ENCODE measurements at regions not wholly inside any gene's neighbourhood (a gene's known extent, or its start where the extent isn't known, plus 50 kb on each side); places are given as distances from the start of the nearest gene placed in this dataset.

DNA sequence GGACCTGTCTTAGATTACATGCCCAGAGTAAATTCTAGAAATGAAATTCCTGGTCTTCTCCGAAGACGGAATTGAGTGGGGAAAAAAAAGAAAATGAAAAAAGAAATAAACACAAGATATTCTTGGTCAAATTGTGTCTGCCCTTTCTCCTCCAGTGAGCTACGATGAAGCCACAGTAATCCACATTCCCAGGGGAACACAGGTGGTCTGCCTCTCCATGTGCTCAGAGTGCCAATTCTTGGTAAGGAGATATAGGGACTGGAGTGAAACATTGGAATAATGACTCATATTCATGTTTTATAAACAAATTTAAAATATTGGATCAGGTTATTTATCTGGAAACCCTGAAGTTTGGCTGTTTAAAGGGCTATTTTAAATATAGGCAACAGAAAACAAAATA lies 54.2 kb upstream of the MGST2 start:
- no peak for DNase-seq

DNA sequence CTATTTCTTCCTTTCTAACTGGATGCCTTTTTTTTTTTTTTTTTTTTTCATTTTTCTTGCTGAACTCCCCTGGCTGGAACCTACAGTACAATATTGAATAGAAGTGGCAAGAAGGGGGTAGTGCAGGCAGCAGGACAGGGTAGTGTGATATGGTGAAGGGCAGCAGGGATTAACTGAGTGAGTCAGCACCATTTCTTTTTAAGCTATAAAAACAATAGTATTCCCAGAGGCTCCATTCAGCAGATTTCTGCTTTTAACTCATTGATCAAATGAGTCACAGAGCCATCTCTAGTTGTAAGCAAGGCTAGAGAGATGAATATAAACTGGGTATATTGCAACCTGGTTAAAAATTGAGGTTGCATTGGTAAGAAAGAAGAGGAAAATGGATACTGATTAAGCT lies 53.6 kb upstream of the SETD7 start:
- DNase-seq = no peak

DNA sequence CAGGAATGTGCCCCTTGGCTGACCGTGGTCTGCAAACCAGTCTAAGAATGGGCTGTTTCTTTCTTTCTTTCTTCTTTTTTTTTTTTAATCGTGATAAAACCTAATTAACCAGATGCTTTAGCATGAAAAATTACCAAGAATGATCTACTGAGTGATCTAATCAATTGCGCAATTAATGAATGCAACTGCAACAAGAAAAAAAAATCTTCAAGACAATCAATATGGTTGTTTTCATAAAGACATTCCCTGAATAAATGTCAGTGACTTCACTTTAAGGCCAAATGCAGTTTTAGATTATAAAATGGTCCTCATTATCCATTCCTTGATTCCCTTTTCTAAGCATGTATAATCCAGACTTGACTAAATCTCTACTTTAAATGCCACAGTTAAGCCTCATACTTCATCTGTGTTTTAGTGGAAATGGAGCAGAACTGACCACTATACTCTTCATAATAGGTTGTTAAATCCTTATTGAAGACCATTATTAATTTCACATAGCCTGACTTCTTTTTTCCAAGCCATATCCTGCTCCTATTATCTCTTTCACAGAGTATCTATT lies 51.6 kb upstream of the SETD7 start:
- DNase-seq = no peak

DNA sequence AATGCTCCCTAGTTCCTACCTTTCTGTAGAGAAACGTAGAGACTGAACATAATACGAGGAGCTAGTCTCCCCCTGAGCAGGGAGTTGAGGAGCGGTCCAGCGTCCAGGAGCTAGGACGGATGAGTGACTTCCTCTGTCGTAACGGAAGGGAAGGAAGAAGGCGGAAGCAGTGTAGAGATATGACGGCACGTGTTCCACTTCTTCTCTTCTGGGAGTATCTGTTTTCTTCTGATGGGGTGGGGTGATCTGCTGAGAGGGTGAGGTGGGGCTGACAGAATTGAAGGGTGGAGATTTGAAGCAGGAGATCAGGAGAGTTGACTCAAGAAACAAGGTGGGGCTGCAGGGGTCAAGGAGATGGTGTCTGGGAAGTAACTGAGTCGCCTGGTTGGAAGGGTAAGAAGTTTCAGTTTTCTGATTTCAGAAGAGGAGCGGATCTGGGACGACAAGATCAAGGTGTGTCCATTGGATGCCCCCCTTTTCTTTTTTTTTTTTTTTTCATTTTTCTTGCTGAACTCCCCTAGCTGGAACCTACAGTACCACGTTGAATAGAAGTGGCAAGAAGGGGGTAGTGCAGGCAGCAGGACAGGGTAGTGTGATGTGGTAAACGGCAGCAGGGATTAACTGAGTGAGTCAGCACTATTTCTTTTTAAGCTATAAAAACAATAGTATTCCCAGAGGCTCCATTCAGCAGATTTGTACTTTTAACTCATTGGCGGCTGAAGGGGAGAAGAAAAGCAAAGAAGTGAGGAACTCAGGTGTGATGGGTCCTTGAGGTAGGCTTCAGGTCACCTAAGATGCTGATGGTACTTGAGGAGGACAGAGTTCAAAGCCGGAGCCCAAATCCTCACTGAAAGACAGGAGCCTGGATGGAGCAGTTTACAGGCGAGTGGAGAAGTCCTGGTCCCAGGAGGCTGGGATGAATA lies 50.8 kb upstream of the SETD7 start:
- peak; percentile 48 for DNase-seq

DNA sequence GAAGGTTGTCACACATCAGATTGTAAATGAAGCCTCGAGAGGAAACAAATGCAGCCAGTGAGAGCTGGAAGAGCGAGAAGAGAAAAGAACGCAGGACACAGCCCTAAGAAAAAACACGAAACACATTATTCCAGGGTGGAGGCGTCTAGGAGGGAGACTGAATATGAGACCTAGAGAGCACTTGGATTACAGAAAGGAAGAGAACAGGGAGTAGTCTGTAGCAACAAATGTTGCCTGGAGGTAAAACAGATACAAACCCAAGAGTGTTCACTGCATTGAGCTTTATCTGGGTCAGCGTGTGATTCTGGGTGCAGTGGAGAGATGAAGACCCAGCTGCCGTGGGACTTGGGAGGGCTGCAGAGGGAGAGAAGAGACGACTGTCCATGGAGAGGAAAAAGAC lies 50.1 kb upstream of the SETD7 start:
- DNase-seq = no peak

Data from hematopoietic multipotent progenitor cell treated with erythropoietin and hydrocortisone succinate and interleukin-3 and kit ligand, for 8 days (in vitro differentiated cells).